GM23248 (cell line): ENCODE measurements at regions not wholly inside any gene's neighbourhood (a gene's known extent, or its start where the extent isn't known, plus 50 kb on each side); places are given as distances from the start of the nearest gene placed in this dataset.

ENCODE experiments used
- EZH2 ChIP-seq: fragments of 200-600 bp; sonication (generic); IDR thresholded peaks from 2 replicates; pipeline ENCODE4 v1.6.1; 2018; ENCODE audit warnings: antibody characterized with exemption, mild to moderate bottlenecking; ENCODE audit not compliant: insufficient read depth, poor library complexity, severe bottlenecking
- EZH2phosphoT487 ChIP-seq: fragments of 200-600 bp; sonication (generic); IDR thresholded peaks from 2 replicates; pipeline ENCODE4 v1.6.1; 2018; ENCODE audit warnings: antibody characterized with exemption, moderate library complexity, mild to moderate bottlenecking, low read depth; ENCODE audit not compliant: insufficient read depth

DNA sequence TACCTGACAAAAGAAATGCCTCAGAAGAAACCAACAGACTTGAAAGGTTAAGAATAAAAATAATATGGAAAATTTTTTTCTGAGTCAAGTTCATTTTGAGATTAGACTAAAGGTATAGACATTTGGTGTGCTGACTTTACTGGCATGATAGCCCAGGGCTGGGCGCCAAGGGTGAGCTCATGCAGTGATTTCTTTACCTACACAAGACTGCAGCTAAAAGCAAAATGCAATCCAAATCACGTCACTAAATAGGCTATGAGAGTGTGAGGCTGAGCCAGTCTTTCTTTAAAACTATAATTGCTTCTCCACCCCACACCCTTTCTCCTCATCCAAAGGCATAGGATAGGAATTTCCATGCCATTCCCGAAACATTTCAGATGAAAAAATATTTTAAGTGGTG lies 196.5 kb downstream of the FAM76B start:
- no peak for TF ChIP-seq EZH2
- no peak for TF ChIP-seq EZH2phosphoT487
